ENCODE measurements at regions not wholly inside any gene's neighbourhood (a gene's known extent, or its start where the extent isn't known, plus 50 kb on each side); places are given as distances from the start of the nearest gene placed in this dataset.

DNA sequence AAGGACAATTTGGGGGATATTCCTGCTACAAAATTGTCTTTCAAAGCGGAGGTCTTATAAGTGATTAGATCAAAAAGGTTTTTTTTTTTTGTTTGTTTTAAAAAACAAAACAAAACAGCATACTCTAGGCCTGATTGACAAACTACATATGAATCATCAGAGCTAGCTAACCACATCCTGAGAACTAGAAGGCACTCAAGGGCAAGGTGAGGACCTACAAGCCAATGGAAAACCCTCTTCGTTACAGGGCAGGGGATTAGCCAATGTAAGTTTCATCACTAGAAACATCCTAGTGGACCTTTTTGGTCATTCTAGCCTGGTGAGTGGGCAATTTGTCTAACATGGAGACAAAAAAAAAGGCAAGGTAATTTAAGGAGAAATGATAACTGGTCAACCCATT lies 428.6 kb downstream of the RFC3 start:
- Histone ChIP-seq H3K9me2 (ENCODE audit: insufficient read depth) (no peaks in the 10 kb centered on the region), H2AFZ (ENCODE audit: low read depth, low read length, poor library complexity, severe bottlenecking) (no peak overlapping the region), H3K27me3 (ENCODE audit: insufficient read depth, low read length) (no peaks in the 10 kb centered on the region), H3K27ac (ENCODE audit: low read depth, low read length) (no peak overlapping the region), H3K36me3 (ENCODE audit: control insufficient read depth in 1 of 2, insufficient read depth in 2 of 2, low read length in 2 of 2) (no peaks in the 10 kb centered on the region), H3K9ac (ENCODE audit: low read length) (no peak overlapping the region), H3K9me3 (ENCODE audit: control insufficient read depth in 1 of 2, insufficient read depth in 1 of 2, low read depth in 1 of 2, low read length in 2 of 2) (no peaks in the 10 kb centered on the region), H3K4me1 (ENCODE audit: control insufficient read depth in 1 of 2, insufficient read depth in 2 of 2, low read length in 2 of 2) (peaks cover 3 to 6% of the 10 kb centered on the region in 2 experiments; a peak in 2 of 4 replicates), H3K4me2 (ENCODE audit: low read length) (no peak overlapping the region), H3K79me2 (ENCODE audit: insufficient read depth, low read length) (no peaks in the 10 kb centered on the region), H3K4me3 (replicated peaks in 1 of 2; ENCODE audit: low read depth in 1 of 2, low read length in 2 of 2) (no peak overlapping the region), H4K20me1 (ENCODE audit: insufficient read depth) (no peaks in the 10 kb centered on the region)
- no TSS peak for BruUV-seq (replicated peaks)
- ChIA-PET CTCF (no interaction called here), POLR2A (no interaction called here), RAD21 (ENCODE audit: low non-redundant PET in 1 of 2, low total read pairs in 2 of 2, uncharacterized antibody in 2 of 2, unreplicated experiment in 2 of 2) (no interaction called here)
- TF ChIP-seq ZNF274 (IDR thresholded peaks at IDR 0.05; ENCODE audit: low read depth, low read length) (no peak), REST (IDR thresholded peaks at IDR 0.05; ENCODE audit: low read depth) (no peak), CTCF (IDR thresholded peaks at IDR 0.05 in 2 of 3, conservative IDR thresholded peaks at IDR 0.05 in 1 of 3; ENCODE audit: borderline replicate concordance in 1 of 3, insufficient read depth in 1 of 3, low read depth in 2 of 3, low read length in 2 of 3) (no peak), EZH2phosphoT487 (IDR thresholded peaks at IDR 0.05; ENCODE audit: borderline replicate concordance) (no peak), YY1 (IDR thresholded peaks at IDR 0.05; ENCODE audit: extremely low read depth, insufficient replicate concordance, low read depth, low read length) (no peak), TCF7L2 (IDR thresholded peaks at IDR 0.05; ENCODE audit: borderline replicate concordance, extremely low read depth, insufficient read depth, insufficient read length) (no peak), FOSL1 (IDR thresholded peaks at IDR 0.05; ENCODE audit: low read depth) (no peak), SP1 (IDR thresholded peaks at IDR 0.05; ENCODE audit: low read depth) (no peak), POLR2A (IDR thresholded peaks at IDR 0.05; ENCODE audit: borderline replicate concordance, extremely low read depth, insufficient read depth, insufficient read length) (no peak), RAD21 (IDR thresholded peaks at IDR 0.05; ENCODE audit: low read depth) (no peak), ELF1 (IDR thresholded peaks at IDR 0.05; ENCODE audit: borderline replicate concordance, low read depth) (no peak), ZFX (IDR thresholded peaks at IDR 0.05) (no peak)
- intact Hi-C loops (cut with micrococcal nuclease), result no loop called here
- ATAC-seq (peak; percentile 49; the same call in 1 of the 2 replicates), DNase-seq (ENCODE audit: low read depth, low spot score) (no peak)
